Uterus (tissue), 3 donors: ENCODE measurements at regions not wholly inside any gene's neighbourhood (a gene's known extent, or its start where the extent isn't known, plus 50 kb on each side); places are given as distances from the start of the nearest gene placed in this dataset.
"Not testable (repeated sequence)": the region's sequence is repeated elsewhere in the genome, so short reads cannot be mapped to it uniquely, and the experiment has no call there.

Experiments used
- DNase-seq, 2 donors: peaks; one replicate each; pipeline ENCODE4 v3.0.0-alpha.2; 2019 to 2020
- H3K27ac ChIP-seq, 2 donors: fragments of 200-600 bp; sonication (generic); 1 replicate in 1 of 2; 2 replicates in 1 of 2; pipeline ENCODE4 v1.5.1; 2016 to 2018
- H3K27me3 ChIP-seq, 2 donors: fragments of 200-600 bp; sonication (generic); one replicate each; pipeline ENCODE4 v1.5.1; 2018 to 2019; ENCODE audit warnings: control low read depth in 1 of 2
- H3K36me3 ChIP-seq, 2 donors: fragments of 200-600 bp; sonication (generic); one replicate each; pipeline ENCODE4 v1.5.1; 2019; ENCODE audit warnings: control low read depth in 1 of 2
- H3K4me1 ChIP-seq, 2 donors: fragments of 200-600 bp; sonication (generic); one replicate each; pipeline ENCODE4 v1.5.1; 2018 to 2019; ENCODE audit warnings: control low read depth in 1 of 2
- H3K4me3 ChIP-seq, 2 donors: fragments of 200-600 bp; sonication (generic); 1 replicate in 1 of 2; 2 replicates in 1 of 2; pipeline ENCODE4 v1.5.1; 2018 to 2019; ENCODE audit warnings: mild to moderate bottlenecking in 1 of 2
- H3K9me3 ChIP-seq, 2 donors: fragments of 200-600 bp; sonication (generic); one replicate each; pipeline ENCODE4 v1.5.1; 2019; ENCODE audit warnings: control low read depth in 1 of 2
- POLR2A ChIP-seq, 2 donors: fragments of 450-650 bp; IDR thresholded peaks; one replicate each; pipeline ENCODE4 v1.6.1; 2016; ENCODE audit warnings: antibody characterized with exemption in 2 of 2, mild to moderate bottlenecking in 1 of 2, moderate library complexity in 1 of 2
- intact Hi-C: fragments of 100-400 bp; cut with DNase I; formaldehyde crosslinking; loops from one replicate; pipeline ENCODE4 v1.15.1; 2023; ENCODE audit warnings: low total_unique reads
- TF ChIP-seq, protein P1 (sequence below), 4 experiments: fragments of 200-600 bp in 2 of 4; fragments of 450-650 bp in 2 of 4; sonication (generic) in 2 of 4; IDR thresholded peaks; one replicate each; pipeline ENCODE4 v1.5.1; 2016 to 2019; ENCODE audit warnings: antibody characterized with exemption in 4 of 4, mild to moderate bottlenecking in 2 of 4, moderate library complexity in 1 of 4
- donor health status: DM: yes; HTN: yes; CAD: no.

DNA sequence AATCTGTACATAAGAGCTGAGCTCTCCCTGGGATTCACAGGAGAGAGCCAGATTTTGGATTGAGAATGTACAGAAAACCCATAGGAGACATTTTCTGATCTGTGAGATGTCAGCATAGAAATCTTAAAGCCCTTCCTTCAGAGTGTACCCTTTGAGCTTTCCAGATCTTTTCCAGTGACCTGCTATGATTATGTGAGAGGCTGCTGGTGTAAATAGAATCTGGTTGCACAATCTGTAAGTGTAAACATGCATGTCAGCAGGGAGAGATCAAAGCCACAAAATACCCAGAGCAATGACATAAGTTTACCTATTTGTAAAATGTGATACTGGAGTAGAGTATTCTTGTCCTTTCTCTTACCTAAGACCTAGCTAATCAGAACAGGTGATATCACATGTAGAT lies 471.9 kb downstream of the FOXD4L5 start:
- H3K9me3 ChIP-seq, H3K27me3 ChIP-seq, DNase-seq, H3K4me3 ChIP-seq, H3K36me3 ChIP-seq, intact Hi-C loops, H3K4me1 ChIP-seq, H3K27ac ChIP-seq: not testable (repeated sequence)

DNA sequence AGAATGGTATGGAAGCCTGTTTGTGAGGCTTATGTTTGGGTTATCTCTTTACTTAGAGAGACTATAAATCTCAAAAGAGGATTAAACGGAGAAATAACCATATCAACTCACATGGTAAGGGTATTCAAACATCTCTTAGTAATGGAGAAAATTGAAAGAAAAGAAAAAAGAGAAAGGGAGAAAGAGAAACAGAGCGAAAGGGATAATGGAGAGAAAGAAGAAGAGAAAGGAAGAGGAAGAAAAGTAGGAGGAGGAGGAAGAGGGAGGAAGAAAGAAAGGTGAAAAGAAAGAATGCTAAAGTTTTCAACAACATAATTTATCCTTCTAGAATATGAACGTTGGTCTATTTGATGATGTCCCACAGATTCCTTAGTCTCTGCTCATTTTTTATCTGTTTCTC lies 506.3 kb downstream of the FOXD4L5 start:
- DNase-seq, H3K4me1 ChIP-seq, H3K27me3 ChIP-seq, H3K4me3 ChIP-seq, H3K27ac ChIP-seq, H3K36me3 ChIP-seq, intact Hi-C loops, H3K9me3 ChIP-seq: not testable (repeated sequence)

DNA sequence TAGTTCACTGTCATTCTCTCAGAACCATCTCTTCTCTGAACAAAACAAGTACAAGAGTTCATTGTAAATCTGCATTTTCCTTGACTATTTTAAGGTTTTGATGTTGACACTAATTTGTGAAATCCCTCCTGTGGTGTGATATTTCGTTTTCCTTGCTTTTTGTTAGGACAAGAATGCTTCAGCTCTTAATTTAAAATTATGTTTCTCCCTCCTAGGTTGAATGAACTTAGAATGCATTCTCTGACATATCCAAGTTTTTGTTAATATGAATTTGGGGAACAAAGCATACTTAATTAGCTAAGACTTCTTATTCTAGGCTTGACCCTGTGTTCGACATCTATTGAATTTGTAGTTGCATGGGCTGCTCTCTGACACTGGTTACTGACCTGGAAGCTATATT lies 508.7 kb downstream of the FOXD4L5 start:
- H3K27ac ChIP-seq, intact Hi-C loops, H3K4me1 ChIP-seq, H3K27me3 ChIP-seq, DNase-seq, H3K36me3 ChIP-seq, H3K9me3 ChIP-seq, H3K4me3 ChIP-seq: not testable (repeated sequence)

DNA sequence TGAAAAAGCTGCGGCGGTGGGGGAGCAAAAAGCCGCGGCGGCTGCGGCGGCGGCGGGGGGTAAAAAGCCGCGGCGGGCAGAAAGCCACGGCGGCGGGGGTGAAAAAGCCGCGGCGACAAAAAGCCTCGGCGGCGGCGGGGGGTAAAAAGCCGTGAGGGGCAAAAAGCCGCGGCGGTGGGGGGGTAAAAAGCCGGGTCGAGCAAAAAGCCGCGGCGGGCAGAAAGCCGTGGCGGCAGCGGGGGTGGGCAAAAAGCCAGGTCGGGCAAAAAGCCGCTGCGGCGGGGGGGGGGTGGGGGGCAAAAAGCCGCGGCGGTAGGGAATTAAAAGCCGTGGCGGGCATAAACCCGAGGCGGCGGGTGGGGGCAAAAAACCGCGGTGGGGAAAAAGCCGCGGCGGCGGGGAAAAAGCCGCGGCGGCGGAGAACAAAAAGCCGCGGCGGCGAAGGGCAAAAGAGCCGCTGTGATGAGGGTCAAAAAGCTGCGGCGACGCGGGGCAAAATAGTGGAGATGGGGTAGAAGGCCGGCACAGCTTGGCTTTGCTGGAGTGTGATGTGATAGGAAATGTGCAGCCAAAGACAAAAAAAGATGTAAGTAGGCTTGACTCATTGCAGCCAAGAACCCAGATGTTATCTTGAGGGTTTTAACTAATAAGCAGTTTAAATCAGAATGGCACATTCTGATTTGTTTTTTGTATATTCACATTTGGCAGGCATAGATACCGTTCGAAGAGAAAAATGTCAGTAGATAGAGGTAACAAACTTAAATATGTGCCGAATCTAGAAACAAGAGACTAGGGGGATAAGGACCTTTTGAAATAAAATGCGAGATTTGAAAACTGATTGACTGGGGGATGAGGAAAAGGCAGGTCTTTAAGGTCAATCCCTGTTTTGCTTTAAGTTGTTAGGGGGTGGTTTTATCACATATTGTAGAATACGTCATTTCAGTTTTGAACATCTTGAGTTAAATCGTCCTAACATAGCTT lies 509.9 kb downstream of the FOXD4L5 start:
- H3K27ac ChIP-seq, H3K9me3 ChIP-seq, DNase-seq, H3K36me3 ChIP-seq, intact Hi-C loops, H3K27me3 ChIP-seq, H3K4me1 ChIP-seq: not testable (repeated sequence)
- H3K4me3 ChIP-seq, result peak overlapping the region in 1 of 2 donors; percentile 29

DNA sequence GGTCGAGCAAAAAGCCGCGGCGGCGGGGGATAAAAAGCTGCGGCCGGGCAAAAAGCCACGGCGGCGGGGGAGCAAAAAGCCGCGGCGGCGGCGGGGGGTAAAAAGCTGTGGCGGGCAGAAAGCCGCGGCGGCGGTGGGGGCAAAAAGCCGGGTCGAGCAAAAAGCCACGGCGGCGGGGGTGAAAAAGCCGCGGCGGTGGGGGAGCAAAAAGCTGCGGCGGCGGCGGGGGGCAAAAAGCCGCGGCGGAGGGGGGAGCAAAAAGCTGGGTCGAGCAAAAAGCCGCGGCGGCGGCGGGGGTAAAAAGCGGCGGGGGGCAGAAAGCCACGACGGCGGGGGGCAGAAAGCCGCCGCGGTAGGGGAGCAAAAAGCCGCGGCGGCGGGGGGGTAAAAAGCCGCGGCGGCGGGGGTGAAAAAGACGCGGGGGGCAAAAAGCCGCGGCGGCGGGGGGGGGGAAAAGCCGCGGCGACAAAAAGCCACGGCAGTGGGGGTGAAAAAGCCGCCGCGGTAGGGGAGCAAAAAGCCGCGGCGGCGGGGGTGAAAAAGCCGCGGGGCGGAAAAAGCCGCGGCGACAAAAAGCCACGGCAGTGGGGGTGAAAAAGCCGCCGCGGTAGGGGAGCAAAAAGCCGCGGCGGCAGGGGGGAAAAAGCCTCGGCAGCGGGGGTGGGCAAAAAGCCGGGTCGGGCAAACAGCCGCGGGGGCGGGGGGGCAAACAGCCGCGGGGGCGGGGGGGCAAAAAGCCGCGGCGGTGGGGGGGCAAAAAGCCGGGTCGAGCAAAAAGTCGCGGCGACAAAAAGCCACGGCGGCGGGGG lies 510.8 kb downstream of the FOXD4L5 start:
- H3K9me3 ChIP-seq, H3K27me3 ChIP-seq, DNase-seq, H3K4me1 ChIP-seq, H3K27ac ChIP-seq, intact Hi-C loops, H3K36me3 ChIP-seq: not testable (repeated sequence)
- H3K4me3 ChIP-seq, result peak overlapping the region in 1 of 2 donors; percentile 29

DNA sequence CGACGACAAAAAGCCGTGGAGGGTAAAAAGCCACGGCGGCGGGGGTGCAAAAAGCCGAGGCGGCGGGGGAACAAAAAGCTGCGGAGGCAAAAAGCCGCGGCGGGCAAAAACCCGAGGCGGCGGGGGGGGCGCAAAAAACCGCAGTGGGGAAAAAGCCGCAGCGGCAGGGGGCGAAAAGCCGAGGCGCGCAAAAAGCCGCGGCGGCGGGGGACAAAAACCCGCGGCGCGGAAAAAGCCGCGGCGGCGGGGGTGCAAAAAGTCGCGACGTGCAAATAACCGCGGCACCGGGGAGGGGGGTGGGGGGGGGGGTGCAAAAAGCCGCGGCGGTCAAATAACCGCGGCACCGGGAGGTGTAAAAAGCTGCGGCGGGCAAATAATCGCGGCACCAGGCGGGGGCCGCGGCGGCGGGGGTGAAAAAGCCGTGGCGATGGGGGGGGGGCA lies 511.5 kb downstream of the FOXD4L5 start:
- TF ChIP-seq POLR2A (IDR thresholded peaks at IDR 0.05), result no peak
- TF ChIP-seq, protein P1, sequence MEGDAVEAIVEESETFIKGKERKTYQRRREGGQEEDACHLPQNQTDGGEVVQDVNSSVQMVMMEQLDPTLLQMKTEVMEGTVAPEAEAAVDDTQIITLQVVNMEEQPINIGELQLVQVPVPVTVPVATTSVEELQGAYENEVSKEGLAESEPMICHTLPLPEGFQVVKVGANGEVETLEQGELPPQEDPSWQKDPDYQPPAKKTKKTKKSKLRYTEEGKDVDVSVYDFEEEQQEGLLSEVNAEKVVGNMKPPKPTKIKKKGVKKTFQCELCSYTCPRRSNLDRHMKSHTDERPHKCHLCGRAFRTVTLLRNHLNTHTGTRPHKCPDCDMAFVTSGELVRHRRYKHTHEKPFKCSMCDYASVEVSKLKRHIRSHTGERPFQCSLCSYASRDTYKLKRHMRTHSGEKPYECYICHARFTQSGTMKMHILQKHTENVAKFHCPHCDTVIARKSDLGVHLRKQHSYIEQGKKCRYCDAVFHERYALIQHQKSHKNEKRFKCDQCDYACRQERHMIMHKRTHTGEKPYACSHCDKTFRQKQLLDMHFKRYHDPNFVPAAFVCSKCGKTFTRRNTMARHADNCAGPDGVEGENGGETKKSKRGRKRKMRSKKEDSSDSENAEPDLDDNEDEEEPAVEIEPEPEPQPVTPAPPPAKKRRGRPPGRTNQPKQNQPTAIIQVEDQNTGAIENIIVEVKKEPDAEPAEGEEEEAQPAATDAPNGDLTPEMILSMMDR (IDR thresholded peaks at IDR 0.05), result no peak
- no peaks in the 10 kb centered on the region for H3K4me1 ChIP-seq
- H3K4me3 ChIP-seq, result peak overlapping the region in 1 of 2 donors; percentile 29
- intact Hi-C loops, result no loop called here
- no peaks in the 10 kb centered on the region for H3K36me3 ChIP-seq
- no peaks in the 10 kb centered on the region for H3K9me3 ChIP-seq
- no peaks in the 10 kb centered on the region for H3K27me3 ChIP-seq
- no peak for DNase-seq
- H3K27ac ChIP-seq, result no peak overlapping the region

DNA sequence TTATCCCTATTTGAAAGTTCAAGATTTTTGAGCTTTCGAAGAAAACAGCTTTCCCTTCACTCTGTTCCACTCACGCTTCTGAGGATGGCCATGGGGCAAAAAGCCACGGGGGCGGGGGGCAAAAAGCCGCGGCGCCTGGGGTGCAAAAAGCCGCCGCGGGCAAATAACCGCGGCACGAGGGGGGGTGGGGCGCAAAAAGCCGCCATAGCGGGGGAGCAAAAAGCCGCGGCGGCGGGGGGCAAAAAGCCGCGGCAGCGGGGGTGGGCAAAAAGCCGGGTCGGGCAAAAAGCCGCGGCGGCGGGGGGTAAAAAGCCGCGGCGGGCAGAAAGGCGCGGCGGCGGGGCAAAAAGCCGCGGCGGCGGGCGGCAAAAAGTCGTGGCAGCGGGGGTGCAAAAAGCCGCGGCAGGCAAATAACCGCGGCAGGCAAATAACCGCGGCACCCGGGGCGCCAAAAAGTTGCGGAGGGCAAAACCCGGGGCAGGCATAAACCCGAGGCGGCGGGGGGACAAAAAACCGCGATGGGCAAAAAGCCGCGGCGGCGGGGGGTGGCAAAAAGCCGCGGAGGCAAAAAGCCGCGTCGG lies 512.2 kb downstream of the FOXD4L5 start:
- H3K4me3 ChIP-seq, result not testable (repeated sequence)

DNA sequence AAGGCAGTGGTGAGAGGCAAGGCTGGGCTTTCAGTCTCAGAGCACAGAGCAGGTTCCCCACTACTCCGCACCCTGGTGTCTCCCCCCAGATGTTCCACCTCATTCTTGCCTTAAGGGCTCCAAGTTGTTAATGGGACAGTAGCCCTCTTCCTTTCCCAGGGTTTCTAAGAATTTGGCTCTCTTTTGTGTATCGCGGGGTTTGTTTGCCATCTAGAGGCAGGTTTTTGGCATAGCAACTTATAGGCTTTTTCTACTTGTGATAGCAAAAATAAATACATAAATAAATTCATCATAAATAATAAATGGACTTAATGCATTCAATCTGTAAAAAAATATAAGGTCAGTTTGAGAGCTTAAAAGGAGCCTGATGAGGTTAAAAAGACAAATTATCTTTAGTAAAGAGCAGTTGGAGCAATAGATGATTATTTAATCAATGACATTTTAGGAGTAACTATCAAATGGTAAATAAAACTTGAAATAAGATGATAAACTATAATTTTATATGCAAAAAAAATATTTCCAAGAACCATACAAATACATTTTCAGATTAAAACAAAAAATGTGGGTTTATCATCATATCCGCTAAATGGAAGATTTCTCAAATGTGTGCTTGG lies 512.8 kb downstream of the FOXD4L5 start:
- intact Hi-C loops, DNase-seq, H3K36me3 ChIP-seq: not testable (repeated sequence)

More for the DNA sequence above, 512.2 kb downstream of the FOXD4L5 start:
- H3K36me3 ChIP-seq, H3K27me3 ChIP-seq, intact Hi-C loops, H3K9me3 ChIP-seq, H3K4me1 ChIP-seq, H3K27ac ChIP-seq, DNase-seq: not testable (repeated sequence)

More for the DNA sequence above, 512.8 kb downstream of the FOXD4L5 start:
- H3K4me1 ChIP-seq, H3K9me3 ChIP-seq, H3K27ac ChIP-seq, H3K27me3 ChIP-seq, H3K4me3 ChIP-seq: not testable (repeated sequence)
